HG02981 (cell line): ENCODE measurements at regions not wholly inside any gene's neighbourhood (a gene's known extent, or its start where the extent isn't known, plus 50 kb on each side); places are given as distances from the start of the nearest gene placed in this dataset.

Source experiments
- ATAC-seq: cut with Tn5 transposase; IDR thresholded peaks from one replicate; pipeline ENCODE4 v1.9.1; 2021; ENCODE audit warnings: mild to moderate bottlenecking, moderate library complexity; ENCODE audit not compliant: unreplicated experiment

DNA sequence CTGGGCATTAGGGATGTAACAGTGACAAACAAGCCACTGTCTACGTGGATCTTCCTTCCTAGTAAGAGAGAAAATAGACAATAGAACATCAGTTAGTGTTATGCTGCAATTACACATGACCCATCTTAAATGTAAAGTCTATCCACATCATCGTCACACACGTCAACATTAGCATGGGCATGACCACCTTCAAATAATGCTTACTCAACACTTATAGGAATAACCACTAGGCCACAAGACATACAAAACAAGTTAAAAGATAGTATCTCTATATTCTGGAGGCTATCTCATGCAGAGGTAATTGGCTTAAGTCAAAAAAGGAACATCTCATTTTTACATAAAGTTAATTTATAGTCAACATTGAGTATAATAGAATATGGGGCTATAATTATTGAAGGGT, 156.5 kb downstream of the MOXD1 start:
- no peak for ATAC-seq

GRCh38 chr6:132236744-132237143, 164.5 kb downstream of the MOXD1 start:
- no peak for ATAC-seq

GRCh38 chr6:132236281-132236680, 165.0 kb downstream of the MOXD1 start:
- ATAC-seq = no peak

DNA sequence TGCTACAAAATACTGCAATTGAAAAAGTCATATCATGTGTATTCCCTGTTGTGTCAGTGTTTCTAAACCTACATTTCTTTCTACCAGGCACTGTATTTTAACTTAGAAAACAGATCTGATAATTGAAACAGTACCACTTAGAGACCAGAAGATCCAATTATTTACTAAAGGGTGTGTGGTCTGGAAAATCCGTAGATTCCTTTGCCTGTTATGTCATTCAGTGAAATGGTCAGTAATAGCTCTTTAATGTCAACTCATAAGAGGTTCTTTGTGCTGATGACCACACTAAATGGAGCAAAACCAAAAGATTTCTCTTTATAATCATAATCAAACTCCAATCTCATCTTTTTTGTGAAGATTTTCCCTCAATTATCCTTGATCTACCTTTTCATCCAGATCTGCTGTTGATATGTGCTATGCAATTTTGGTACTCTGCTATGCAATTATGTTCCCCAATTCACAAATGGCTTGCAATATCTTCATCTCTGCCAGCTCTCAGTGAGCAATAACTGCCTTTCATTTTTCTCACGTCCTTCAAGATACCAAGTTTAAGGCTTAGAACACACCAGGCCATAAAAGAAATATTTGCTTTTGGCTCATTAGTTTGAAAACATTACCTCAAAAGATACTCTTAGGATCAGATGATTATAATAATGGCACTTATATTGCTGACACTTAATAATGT, 165.5 kb downstream of the MOXD1 start:
- ATAC-seq = no peak

GRCh38 chr6:132234356-132234755, 166.9 kb downstream of the MOXD1 start:
- no peak for ATAC-seq

GRCh38 chr6:132231121-132231884, 170.0 kb downstream of the MOXD1 start:
- ATAC-seq = no peak

DNA sequence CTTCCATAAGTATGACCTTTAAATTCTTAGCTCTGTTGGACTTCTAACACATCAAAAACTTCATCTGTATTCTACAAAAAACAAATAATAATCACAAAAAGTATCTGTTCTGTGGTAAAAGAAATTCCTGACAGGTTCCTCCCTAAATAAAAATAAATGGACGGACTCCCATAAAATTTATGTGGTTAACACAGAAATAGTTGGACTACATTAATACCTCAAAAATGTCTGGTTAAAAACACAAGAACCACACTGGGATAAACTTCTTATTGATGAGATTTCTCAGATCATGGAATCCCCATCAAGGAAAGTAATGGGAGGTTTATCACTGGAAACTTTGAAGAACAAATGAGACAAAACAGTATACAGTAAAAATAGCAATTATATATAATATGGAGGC, 172.4 kb downstream of the MOXD1 start:
- no peak for ATAC-seq

- no peak for ATAC-seq
These were observed 173.4 kb downstream of the MOXD1 start for GRCh38 chr6:132227904-132228303.

GRCh38 chr6:132224943-132225342, 176.3 kb downstream of the MOXD1 start:
- no peak for ATAC-seq

DNA sequence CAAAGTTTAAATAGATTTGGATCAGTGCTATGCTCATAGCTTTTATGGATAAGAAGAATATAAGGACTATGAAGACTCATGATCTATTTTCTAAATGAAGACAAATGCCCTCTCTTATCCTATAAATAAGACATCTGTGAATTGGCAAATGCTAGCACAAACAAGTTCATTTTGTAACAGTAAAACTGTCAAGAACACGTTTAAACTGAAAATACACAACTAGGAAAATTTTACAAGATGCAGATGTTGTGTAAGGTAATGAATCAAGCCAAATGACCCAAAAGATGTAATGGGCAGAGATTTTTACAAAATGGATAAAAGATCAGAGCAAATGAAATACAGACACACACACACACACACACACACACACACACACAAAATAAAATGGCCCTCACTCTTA, 180.5 kb downstream of the MOXD1 start:
- ATAC-seq = no peak

DNA sequence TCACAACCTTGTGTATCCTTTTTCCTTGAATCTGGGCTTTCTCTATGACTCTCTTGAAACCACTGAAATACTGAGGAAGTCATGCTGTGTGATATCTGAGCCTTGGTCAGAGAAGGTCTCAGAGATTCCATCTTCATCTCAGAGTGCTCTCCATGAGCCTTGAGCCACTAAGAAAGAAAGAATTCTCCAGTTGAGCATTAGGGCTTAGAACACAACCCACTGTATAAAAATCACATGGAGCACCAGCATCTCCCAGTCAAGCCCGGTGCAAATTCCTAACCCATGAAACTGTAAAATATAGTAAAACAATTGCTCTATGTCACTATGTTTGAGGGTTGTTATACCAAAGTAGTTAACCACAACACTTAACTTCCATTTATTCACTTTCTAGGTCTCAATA, 181.4 kb downstream of the MOXD1 start:
- ATAC-seq = no peak

DNA sequence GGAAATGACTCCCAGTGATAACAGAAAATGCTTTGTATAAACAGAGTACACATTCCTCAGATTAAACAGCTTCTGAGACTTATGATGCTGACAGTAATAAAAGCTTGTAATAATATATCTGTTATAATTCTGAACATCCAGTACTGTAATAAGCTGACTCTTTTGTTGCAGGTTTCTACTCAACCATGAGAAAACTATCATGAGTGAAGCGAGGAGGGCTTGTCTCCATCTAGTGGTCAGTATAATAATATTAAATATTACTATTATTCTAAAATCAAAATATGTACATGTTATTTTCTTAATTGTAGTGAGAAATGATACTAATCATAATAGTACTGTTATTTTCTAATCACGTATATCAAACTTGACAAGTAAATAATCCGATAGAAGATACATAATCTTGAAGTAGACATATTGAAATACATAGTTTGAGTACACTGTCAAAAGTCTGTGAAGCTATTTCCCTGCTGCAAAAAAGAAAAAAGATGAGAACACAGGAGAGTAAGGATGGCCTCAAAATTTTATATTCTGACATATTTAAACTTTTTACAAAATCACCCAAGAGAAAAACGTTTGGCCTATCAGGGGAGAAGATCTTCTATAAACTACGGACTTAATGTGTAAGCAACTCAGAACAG, 183.1 kb downstream of the MOXD1 start:
- peak; percentile 65 for ATAC-seq

DNA sequence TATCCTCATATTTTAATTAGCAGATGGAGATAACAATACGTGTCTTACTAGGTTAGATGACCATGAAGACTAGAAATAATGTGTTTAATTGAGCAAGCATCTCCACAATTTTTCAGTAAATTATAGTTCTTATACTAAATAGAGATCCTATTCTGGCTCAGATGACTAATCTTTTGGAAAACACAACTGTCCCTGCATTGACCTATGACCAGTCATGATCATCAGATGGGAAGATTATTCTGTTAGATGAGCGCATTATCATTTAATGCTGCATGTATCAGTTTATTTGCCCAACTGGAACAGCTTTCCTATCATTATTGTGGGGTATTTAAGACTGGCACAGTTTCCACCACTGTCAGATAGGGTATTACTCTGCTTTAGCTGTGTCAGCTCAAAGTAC, 185.5 kb downstream of the MOXD1 start:
- ATAC-seq = no peak

- no peak for ATAC-seq
These were observed 186.6 kb downstream of the MOXD1 start for GRCh38 chr6:132214716-132215115.

GRCh38 chr6:132213732-132214131, 187.5 kb downstream of the MOXD1 start:
- ATAC-seq = no peak

GRCh38 chr6:132213191-132213590, 188.1 kb downstream of the MOXD1 start:
- no peak for ATAC-seq

- no peak for ATAC-seq
These were observed 190.2 kb downstream of the MOXD1 start for GRCh38 chr6:132210886-132211563.

DNA sequence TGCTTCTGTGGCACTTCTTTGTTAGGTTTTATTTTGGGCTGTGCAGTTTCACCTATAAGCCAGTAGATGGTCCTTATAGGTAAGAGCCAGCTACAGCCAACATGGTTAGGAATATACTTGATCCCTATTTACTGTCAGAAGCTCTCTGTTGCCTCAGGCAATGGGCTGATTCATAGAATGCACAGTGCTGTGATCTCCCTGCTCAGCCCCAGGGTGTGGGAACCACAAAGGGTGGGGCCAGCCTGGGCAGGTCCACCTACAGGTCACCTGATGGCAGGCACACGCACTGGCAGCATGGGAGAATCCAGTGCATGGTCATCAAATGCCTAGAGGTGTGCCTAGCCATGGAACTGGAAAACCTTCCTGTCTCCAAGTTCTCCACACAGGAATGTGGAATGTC, 191.9 kb downstream of the MOXD1 start:
- ATAC-seq = no peak

DNA sequence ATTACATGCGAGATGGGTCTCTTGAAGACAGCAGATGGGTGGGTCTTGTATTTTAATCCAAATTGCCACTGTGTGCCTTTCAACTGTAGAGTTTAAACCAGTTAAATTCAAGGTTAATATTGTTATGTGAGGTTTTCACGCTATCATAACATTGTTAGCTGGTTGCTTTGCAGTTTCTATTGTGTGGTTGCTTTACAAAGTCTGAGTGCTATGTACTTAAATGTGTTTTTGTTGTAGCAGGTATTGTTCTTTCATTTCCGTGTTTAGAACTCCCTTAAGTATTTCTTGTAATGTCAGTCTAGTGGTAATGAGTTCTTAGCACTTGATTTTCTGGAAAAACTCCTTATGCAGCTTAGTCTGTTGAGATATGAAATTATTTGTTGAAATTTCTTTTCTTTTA, 193.3 kb downstream of the MOXD1 start:
- no peak for ATAC-seq

- no peak for ATAC-seq
These were observed 195.3 kb downstream of the MOXD1 start for GRCh38 chr6:132205946-132206345.

DNA sequence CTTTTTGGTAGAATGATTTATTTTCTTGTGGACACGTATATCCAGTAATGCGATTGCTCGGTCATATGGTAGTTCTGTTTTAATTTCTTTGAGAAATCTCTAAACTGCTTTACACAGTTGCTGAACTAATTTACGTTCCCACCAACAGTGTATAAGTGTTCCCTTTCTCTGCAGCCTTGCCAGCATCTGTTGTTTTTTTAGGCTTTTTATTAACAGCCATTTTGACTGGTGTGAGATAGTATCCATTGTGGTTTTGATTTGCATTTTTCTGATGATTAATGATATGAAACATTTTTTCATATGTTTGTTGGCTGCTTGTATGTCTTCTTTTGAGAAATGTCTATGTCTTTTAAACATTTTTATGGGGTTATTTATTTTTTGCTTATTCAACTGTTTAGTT, 196.7 kb downstream of the MOXD1 start:
- ATAC-seq = no peak

GRCh38 chr6:132202574-132202973, 198.7 kb downstream of the MOXD1 start:
- no peak for ATAC-seq
